Testis (tissue), 2 donors: ENCODE measurements at regions not wholly inside any gene's neighbourhood (a gene's known extent, or its start where the extent isn't known, plus 50 kb on each side); places are given as distances from the start of the nearest gene placed in this dataset.

Source experiments
- CTCF ChIP-seq, 3 experiments: fragments of 450-650 bp in 2 of 3; fragments of 200-600 bp in 1 of 3; sonication (generic) in 1 of 3; IDR thresholded peaks; one replicate each; pipeline ENCODE4 v1.5.1; 2016 to 2019; ENCODE audit warnings: antibody characterized with exemption in 3 of 3, mild to moderate bottlenecking in 2 of 3, moderate library complexity in 1 of 3
- POLR2A ChIP-seq: fragments of 450-650 bp; IDR thresholded peaks from one replicate; pipeline ENCODE4 v1.6.1; 2017; ENCODE audit warnings: antibody characterized with exemption, mild to moderate bottlenecking, moderate library complexity

- TF ChIP-seq CTCF (IDR thresholded peaks at IDR 0.05) = no peak
- TF ChIP-seq POLR2A = no peak
These were observed 392.2 kb upstream of the CHST9 start for GRCh38 chr18:27577265-27577664.
